Thoracic aorta (tissue), 2 donors: ENCODE measurements at regions not wholly inside any gene's neighbourhood (a gene's known extent, or its start where the extent isn't known, plus 50 kb on each side); places are given as distances from the start of the nearest gene placed in this dataset.

Experiments used
- ATAC-seq: fragments of 150-250 bp; one replicate; pipeline ENCODE4 v1.8.0; 2017; ENCODE audit warnings: low read depth; ENCODE audit not compliant: insufficient number of reproducible peaks, low FRiP score
- DNase-seq: peaks from one replicate; pipeline ENCODE4 v3.0.0-alpha.2; 2020; ENCODE audit warnings: low spot score
- H3K27ac ChIP-seq, 2 donors: fragments of 200-600 bp; sonication (generic); 1 replicate in 1 of 2; 2 replicates in 1 of 2; pipeline ENCODE4 v1.5.1; 2016; ENCODE audit warnings: mild to moderate bottlenecking in 2 of 2, moderate library complexity in 2 of 2
- H3K27me3 ChIP-seq: fragments of 200-600 bp; sonication (generic); replicated peaks from 2 replicates; pipeline ENCODE4 v1.6.0; 2016; ENCODE audit warnings: mild to moderate bottlenecking; ENCODE audit not compliant: insufficient read depth
- H3K36me3 ChIP-seq: fragments of 200-600 bp; sonication (generic); one replicate; pipeline ENCODE4 v1.5.1; 2016
- H3K4me1 ChIP-seq, 2 donors: fragments of 200-600 bp; sonication (generic); 1 replicate in 1 of 2; 2 replicates in 1 of 2; pipeline versions ENCODE4 v1.5.1 to v1.6.0; 2016; ENCODE audit warnings: low read depth in 2 of 2, mild to moderate bottlenecking in 1 of 2; ENCODE audit not compliant: control insufficient read depth in 1 of 2
- H3K4me3 ChIP-seq: fragments of 200-600 bp; sonication (generic); 2 replicates; pipeline ENCODE4 v1.5.1; 2016; ENCODE audit warnings: mild to moderate bottlenecking
- H3K9me3 ChIP-seq: fragments of 200-600 bp; sonication (generic); 2 replicates; pipeline ENCODE4 v1.5.1; 2016
- CTCF ChIP-seq: fragments of 200-600 bp; sonication (generic); IDR thresholded peaks from one replicate; pipeline ENCODE4 v1.5.1; 2019; ENCODE audit warnings: antibody characterized with exemption

DNA sequence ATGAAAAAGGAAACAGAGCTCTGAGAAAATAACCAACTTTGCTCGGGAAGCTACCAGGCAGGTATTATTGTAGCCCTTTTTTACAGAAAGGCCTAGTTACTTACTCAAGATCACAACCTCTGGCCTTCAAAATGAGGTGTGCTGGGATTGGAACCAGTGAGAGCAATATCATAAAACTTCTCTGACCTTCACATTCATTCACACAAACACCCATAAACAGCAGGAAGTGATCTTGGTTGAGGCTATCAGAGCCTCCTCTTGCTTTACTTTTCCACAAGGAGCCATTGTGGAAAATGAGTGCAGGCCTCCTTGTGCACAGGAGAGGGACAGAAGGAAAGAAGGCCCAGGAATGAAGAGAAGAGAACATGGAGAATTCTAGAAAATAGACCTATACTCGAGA lies 204.5 kb upstream of the NPVF start:
- Histone ChIP-seq H3K4me3 (no peak overlapping the region), H3K27me3 (no peaks in the 10 kb centered on the region), H3K4me1 (peaks cover 10 to 19% of the 10 kb centered on the region in 2 donors), H3K27ac (no peak overlapping the region), H3K9me3 (no peaks in the 10 kb centered on the region), H3K36me3 (no peaks in the 10 kb centered on the region)
- ATAC-seq, result no peak
- no peak for DNase-seq
- no peak for TF ChIP-seq CTCF

DNA sequence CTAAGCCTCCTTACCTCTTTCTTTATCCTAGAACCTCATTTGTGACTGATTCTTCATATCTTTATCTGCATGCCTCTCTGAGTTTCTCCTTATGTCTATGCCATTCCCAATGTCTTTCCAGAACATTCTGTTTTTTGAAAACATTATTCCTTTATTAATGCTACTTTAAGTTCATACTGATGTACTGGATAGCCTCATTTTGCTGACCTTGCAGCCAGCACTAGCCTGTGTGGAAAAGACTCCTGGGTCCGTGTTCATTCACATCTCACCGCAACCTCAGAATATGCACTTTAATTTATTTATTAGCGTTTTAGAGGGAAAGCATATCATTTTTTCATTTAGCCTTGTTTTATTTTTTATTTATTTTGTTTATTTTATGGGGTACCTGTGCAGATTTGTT lies 208.1 kb upstream of the NPVF start:
- Histone ChIP-seq H3K4me3 (no peak overlapping the region), H3K9me3 (peaks cover 5% of the 10 kb centered on the region), H3K27ac (no peak overlapping the region), H3K4me1 (no peaks in the 10 kb centered on the region), H3K36me3 (no peaks in the 10 kb centered on the region), H3K27me3 (no peaks in the 10 kb centered on the region)
- no peak for ATAC-seq
- TF ChIP-seq CTCF, result no peak
- no peak for DNase-seq

- H3K27me3 ChIP-seq, result no peaks in the 10 kb centered on the region
- DNase-seq, result no peak
- H3K4me3 ChIP-seq, result no peak overlapping the region
- H3K9me3 ChIP-seq, result peaks cover 5% of the 10 kb centered on the region
- H3K36me3 ChIP-seq, result no peaks in the 10 kb centered on the region
- no peak for TF ChIP-seq CTCF
- H3K4me1 ChIP-seq, result no peaks in the 10 kb centered on the region
- no peak overlapping the region for H3K27ac ChIP-seq
- ATAC-seq, result no peak
Observed at GRCh38 chr7:25437308-25437707, 209.0 kb upstream of the NPVF start.

GRCh38 chr7:25444991-25445390 lies 216.7 kb upstream of the NPVF start:
- DNase-seq (no peak), ATAC-seq (no peak)
- Histone ChIP-seq H3K4me1 (peaks cover 0 to 6% of the 10 kb centered on the region in 2 donors), H3K4me3 (no peak overlapping the region), H3K36me3 (no peaks in the 10 kb centered on the region), H3K9me3 (no peaks in the 10 kb centered on the region), H3K27ac (no peak overlapping the region), H3K27me3 (no peaks in the 10 kb centered on the region)
- TF ChIP-seq CTCF, result no peak

GRCh38 chr7:25448301-25448700 lies 220.0 kb upstream of the NPVF start:
- Histone ChIP-seq H3K9me3 (no peaks in the 10 kb centered on the region), H3K4me1 (peaks cover 0 to 6% of the 10 kb centered on the region in 2 donors), H3K36me3 (no peaks in the 10 kb centered on the region), H3K27ac (no peak overlapping the region), H3K27me3 (no peaks in the 10 kb centered on the region), H3K4me3 (no peak overlapping the region)
- DNase-seq (no peak), ATAC-seq (no peak)
- no peak for TF ChIP-seq CTCF
